PC-3 (cell line): ENCODE measurements at regions not wholly inside any gene's neighbourhood (a gene's known extent, or its start where the extent isn't known, plus 50 kb on each side); places are given as distances from the start of the nearest gene placed in this dataset.

Experiments
- ATAC-seq: fragments of 200-7000 bp; cut with Tn5 transposase; 2 replicates; pipeline ENCODE4 v1.9.1; 2020; ENCODE audit warnings: mild to moderate bottlenecking, moderate library complexity
- BruUV-seq: library from RNA; stranded (reverse); fragments of 400-500 nt; replicated peaks from 2 replicates; lab custom pipeline; 2021; lab: Mats Ljungman, UMichigan
- CTCF ChIA-PET: fragments of 300-600 bp; sonication (Branson Sonifier 250); formaldehyde crosslinking; loops from one replicate; lab custom pipeline; 2022; ENCODE audit warnings: antibody characterized with exemption; lab: Charles Lee
- POLR2A ChIA-PET: fragments of 300-600 bp; sonication (Branson Sonifier 250); formaldehyde crosslinking; loops from one replicate; lab custom pipeline; 2022; ENCODE audit warnings: antibody characterized with exemption; ENCODE audit not compliant: unreplicated experiment; lab: Charles Lee
- DNase-seq: peaks from one replicate; pipeline ENCODE4 v3.0.0-alpha.2; 2015
- H2AFZ ChIP-seq: fragments of 300-600 bp; sonication (generic); 2 replicates; pipeline ENCODE4 v1.6.0; 2016; ENCODE audit warnings: antibody characterized with exemption, low read length
- H3F3A ChIP-seq: fragments of 300-600 bp; sonication (generic); one replicate; pipeline ENCODE4 v1.6.0; 2017; ENCODE audit warnings: antibody characterized with exemption, low read length, control low read depth, mild to moderate bottlenecking; ENCODE audit not compliant: unreplicated experiment
- H3K27ac ChIP-seq: fragments of 300-600 bp; sonication (generic); 2 replicates; pipeline ENCODE4 v1.5.1; 2016; ENCODE audit warnings: mild to moderate bottlenecking, low read length
- H3K27me3 ChIP-seq: fragments of 300-600 bp; sonication (generic); 2 replicates; pipeline ENCODE4 v1.6.1; 2016; ENCODE audit warnings: low read length, mixed read lengths
- H3K36me3 ChIP-seq: fragments of 300-600 bp; sonication (generic); 2 replicates; pipeline ENCODE4 v1.6.1; 2016; ENCODE audit warnings: low read depth, mixed run types, low read length, mixed read lengths
- H3K4me1 ChIP-seq: fragments of 300-600 bp; sonication (generic); 2 replicates; pipeline ENCODE4 v1.5.1; 2016; ENCODE audit warnings: low read length; ENCODE audit not compliant: insufficient read depth
- H3K4me2 ChIP-seq: fragments of 300-600 bp; sonication (generic); 2 replicates; pipeline ENCODE4 v1.6.0; 2016; ENCODE audit warnings: low read length
- H3K4me3 ChIP-seq: fragments of 300-600 bp; sonication (generic); 2 replicates; pipeline ENCODE4 v1.5.1; 2016; ENCODE audit warnings: mild to moderate bottlenecking, low read length, mixed read lengths
- H3K79me2 ChIP-seq: fragments of 300-600 bp; sonication (generic); 2 replicates; pipeline ENCODE4 v1.6.1; 2017; ENCODE audit warnings: low read length, mixed read lengths
- H3K9ac ChIP-seq: fragments of 300-600 bp; sonication (generic); 2 replicates; pipeline ENCODE4 v1.6.0; 2016; ENCODE audit warnings: mild to moderate bottlenecking, low read length
- H3K9me2 ChIP-seq: fragments of 300-600 bp; sonication (generic); replicated peaks from 2 replicates; pipeline ENCODE4 v1.6.1; 2016; ENCODE audit warnings: mixed run types, low read length, mixed read lengths
- H3K9me3 ChIP-seq: fragments of 300-600 bp; sonication (generic); 2 replicates; pipeline ENCODE4 v1.6.1; 2016; ENCODE audit warnings: low read length, mixed read lengths
- H4K20me1 ChIP-seq: fragments of 300-600 bp; sonication (generic); 2 replicates; pipeline ENCODE4 v1.6.1; 2016; ENCODE audit warnings: low read length, mixed read lengths
- EZH2 ChIP-seq: fragments of 300-600 bp; sonication (generic); IDR thresholded peaks from one replicate; pipeline ENCODE4 v1.6.1; 2017; ENCODE audit warnings: antibody characterized with exemption, mild to moderate bottlenecking, low read length; ENCODE audit not compliant: unreplicated experiment
- EZH2phosphoT487 ChIP-seq: fragments of 300-600 bp; sonication (generic); IDR thresholded peaks from 2 replicates; pipeline ENCODE4 v1.6.1; 2018; ENCODE audit warnings: mild to moderate bottlenecking, antibody characterized with exemption, low read length, borderline replicate concordance
- intact Hi-C: fragments of 100-400 bp; cut with micrococcal nuclease; formaldehyde crosslinking; loops from 2 replicates; pipeline ENCODE4 v1.9.0; 2023
- TF ChIP-seq, protein P1 (sequence below): fragments of 300-600 bp; sonication (generic); conservative IDR thresholded peaks from 2 replicates; pipeline ENCODE4 v1.5.1; 2017; ENCODE audit warnings: antibody characterized with exemption, low read depth, mild to moderate bottlenecking, low read length

DNA sequence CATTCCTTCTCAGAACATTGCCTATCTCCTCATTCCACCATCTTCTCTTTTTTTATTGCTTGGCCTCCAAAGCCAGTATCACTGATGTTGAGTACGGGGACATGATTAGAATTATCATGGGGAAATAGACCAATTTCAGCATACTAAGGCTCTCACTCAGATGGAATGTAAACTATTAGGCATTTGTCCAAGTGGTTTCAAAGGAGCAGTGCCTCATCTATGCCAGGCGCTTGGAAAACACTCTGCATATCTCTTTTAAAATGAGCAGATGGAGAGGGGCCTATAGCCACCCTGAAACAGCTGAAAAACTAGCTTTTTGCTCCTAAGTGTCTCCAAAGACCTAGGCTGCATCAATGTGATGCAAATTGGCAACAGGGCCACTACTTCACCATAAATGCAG is 150.8 kb upstream of the DIPK2B start:
- Histone ChIP-seq H3K4me2 (no peak overlapping the region), H3K27me3 (no peaks in the 10 kb centered on the region), H3K27ac (no peak overlapping the region), H3K79me2 (no peaks in the 10 kb centered on the region), H3K4me1 (peaks cover 36% of the 10 kb centered on the region), H4K20me1 (no peaks in the 10 kb centered on the region), H3F3A (peaks cover 8% of the 10 kb centered on the region), H2AFZ (peak overlapping the region; percentile 9; the same call in 1 of the 2 replicates), H3K9me3 (0 out of 2 replicates have a peak, but pooled peaks cover 4% of the 10 kb centered on the region), H3K36me3 (peaks cover 4% of the 10 kb centered on the region; the same call in 1 of the 2 replicates), H3K4me3 (no peak overlapping the region), H3K9ac (no peak overlapping the region), H3K9me2 (no peaks in the 10 kb centered on the region)
- ChIA-PET POLR2A (interaction anchor here (0.6 kb wide), 1 partner anchor 423 kb away, joined by 3 read pairs; no protein-coding TSS in a partner anchor), CTCF (no interaction called here)
- ATAC-seq (peak; percentile 29; the same call in 1 of the 2 replicates), DNase-seq (peak; percentile 63)
- no peak for TF ChIP-seq EZH2
- no peak for TF ChIP-seq EZH2phosphoT487
- TF ChIP-seq, protein P1, sequence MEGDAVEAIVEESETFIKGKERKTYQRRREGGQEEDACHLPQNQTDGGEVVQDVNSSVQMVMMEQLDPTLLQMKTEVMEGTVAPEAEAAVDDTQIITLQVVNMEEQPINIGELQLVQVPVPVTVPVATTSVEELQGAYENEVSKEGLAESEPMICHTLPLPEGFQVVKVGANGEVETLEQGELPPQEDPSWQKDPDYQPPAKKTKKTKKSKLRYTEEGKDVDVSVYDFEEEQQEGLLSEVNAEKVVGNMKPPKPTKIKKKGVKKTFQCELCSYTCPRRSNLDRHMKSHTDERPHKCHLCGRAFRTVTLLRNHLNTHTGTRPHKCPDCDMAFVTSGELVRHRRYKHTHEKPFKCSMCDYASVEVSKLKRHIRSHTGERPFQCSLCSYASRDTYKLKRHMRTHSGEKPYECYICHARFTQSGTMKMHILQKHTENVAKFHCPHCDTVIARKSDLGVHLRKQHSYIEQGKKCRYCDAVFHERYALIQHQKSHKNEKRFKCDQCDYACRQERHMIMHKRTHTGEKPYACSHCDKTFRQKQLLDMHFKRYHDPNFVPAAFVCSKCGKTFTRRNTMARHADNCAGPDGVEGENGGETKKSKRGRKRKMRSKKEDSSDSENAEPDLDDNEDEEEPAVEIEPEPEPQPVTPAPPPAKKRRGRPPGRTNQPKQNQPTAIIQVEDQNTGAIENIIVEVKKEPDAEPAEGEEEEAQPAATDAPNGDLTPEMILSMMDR, result no peak
- intact Hi-C loops, result no loop called here
- BruUV-seq, result no TSS peak

DNA sequence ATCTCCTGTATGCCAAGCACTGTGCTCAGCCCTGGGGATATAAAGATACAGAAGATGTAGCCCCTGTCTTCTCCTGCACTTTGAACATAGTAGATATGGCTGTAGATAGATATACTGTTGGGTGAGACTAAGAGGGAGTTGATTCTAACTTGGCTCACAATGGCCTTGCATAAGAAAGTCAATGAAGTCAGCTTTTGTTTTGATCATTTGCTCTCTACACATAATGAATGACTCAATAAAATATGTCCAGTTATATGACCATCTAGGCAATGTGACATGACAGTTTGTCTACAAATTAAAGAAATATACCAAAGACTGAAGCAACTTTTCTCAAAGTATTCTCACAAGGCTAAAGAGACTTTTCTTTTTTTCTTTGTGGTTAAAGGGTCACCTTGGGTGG is 147.6 kb upstream of the DIPK2B start:
- H2AFZ ChIP-seq, result no peak overlapping the region
- DNase-seq (peak; percentile 36), ATAC-seq (peak; percentile 45)
- H3K27ac ChIP-seq, result peak overlapping the region; percentile 92
- POLR2A ChIA-PET, result no interaction called here
- H3K9ac ChIP-seq, result peak overlapping the region; percentile 19; the same call in 1 of the 2 replicates
- CTCF ChIA-PET, result no interaction called here
- no peaks in the 10 kb centered on the region for H3K9me2 ChIP-seq
- H3K4me1 ChIP-seq, result peaks cover 45% of the 10 kb centered on the region
- no peaks in the 10 kb centered on the region for H4K20me1 ChIP-seq
- H3K79me2 ChIP-seq, result no peaks in the 10 kb centered on the region
- intact Hi-C loops, result no loop called here
- TSS peak; percentile 93 for BruUV-seq
- H3K27me3 ChIP-seq, result no peaks in the 10 kb centered on the region
- H3K9me3 ChIP-seq, result 0 out of 2 replicates have a peak, but pooled peaks cover 4% of the 10 kb centered on the region
- peaks cover 4% of the 10 kb centered on the region; the same call in 1 of the 2 replicates for H3K36me3 ChIP-seq
- no peak overlapping the region for H3K4me3 ChIP-seq
- peak overlapping the region; percentile 52 for H3K4me2 ChIP-seq
- peaks cover 8% of the 10 kb centered on the region for H3F3A ChIP-seq
- TF ChIP-seq EZH2phosphoT487, result no peak
- no peak for TF ChIP-seq EZH2
- TF ChIP-seq, protein P1, result no peak

DNA sequence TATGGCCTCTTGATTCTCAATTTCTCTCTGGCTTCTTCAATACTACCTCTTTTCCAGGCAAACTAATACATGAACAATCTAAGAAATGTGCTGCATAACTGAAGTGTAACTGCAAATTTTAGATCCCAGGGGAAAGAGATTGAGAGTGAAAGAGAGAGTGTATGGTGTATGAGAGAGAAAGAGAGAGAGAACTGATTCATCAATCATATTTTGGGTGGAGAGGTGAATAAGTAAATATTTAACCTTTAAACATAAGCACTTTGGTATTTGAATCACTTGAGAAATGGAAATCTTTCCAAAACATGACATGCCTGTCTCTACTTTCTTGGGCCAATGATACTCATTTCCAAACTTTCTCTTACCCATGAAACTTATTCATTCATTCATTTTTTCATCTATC is 147.2 kb upstream of the DIPK2B start:
- ChIA-PET CTCF (no interaction called here), POLR2A (no interaction called here)
- Histone ChIP-seq H3K36me3 (peaks cover 4% of the 10 kb centered on the region; the same call in 1 of the 2 replicates), H3K9me2 (no peaks in the 10 kb centered on the region), H3K27me3 (no peaks in the 10 kb centered on the region), H3F3A (peaks cover 8% of the 10 kb centered on the region), H4K20me1 (no peaks in the 10 kb centered on the region), H3K4me2 (peak overlapping the region; percentile 52), H3K4me3 (no peak overlapping the region), H2AFZ (no peak overlapping the region), H3K27ac (peak overlapping the region; percentile 92), H3K4me1 (peaks cover 45% of the 10 kb centered on the region), H3K9ac (peak overlapping the region; percentile 54; the same call in 1 of the 2 replicates), H3K9me3 (0 out of 2 replicates have a peak, but pooled peaks cover 4% of the 10 kb centered on the region), H3K79me2 (no peaks in the 10 kb centered on the region)
- TF ChIP-seq EZH2phosphoT487 (no peak), EZH2 (no peak)
- TF ChIP-seq, protein P1, result no peak
- intact Hi-C loops, result no loop called here
- ATAC-seq (peak; percentile 79), DNase-seq (peak; percentile 76)
- no TSS peak for BruUV-seq
